ENCODE measurements at regions not wholly inside any gene's neighbourhood (a gene's known extent, or its start where the extent isn't known, plus 50 kb on each side); places are given as distances from the start of the nearest gene placed in this dataset.

- H3K23me2 ChIP-seq (ENCODE audit: insufficient read length, low read depth, low read length, poor library complexity, severe bottlenecking) = peaks cover 4% of the 10 kb centered on the region
- H4K20me1 ChIP-seq (ENCODE audit: control insufficient read depth, insufficient read depth, insufficient read length) = no peaks in the 10 kb centered on the region
- H3T11ph ChIP-seq (ENCODE audit: low read length) = no peak overlapping the region
- H2AFZ ChIP-seq (ENCODE audit: low read length) = no peak overlapping the region
- no peak for DNase-seq
- H4K5ac ChIP-seq (ENCODE audit: insufficient read length, low read depth, low read length) = no peak overlapping the region
- H3K23ac ChIP-seq (ENCODE audit: insufficient read length, low read depth, low read length) = no peak overlapping the region
- no peak overlapping the region for H2BK5ac ChIP-seq (ENCODE audit: insufficient read length, low read length)
- H2AK5ac ChIP-seq (ENCODE audit: insufficient read length, low read length) = no peak overlapping the region
- no peak overlapping the region for H3K9ac ChIP-seq (ENCODE audit: extremely low read depth, insufficient read length, low read length)
- no peak overlapping the region for H4K91ac ChIP-seq (ENCODE audit: insufficient read length, low read depth, low read length)
- H2BK15ac ChIP-seq (ENCODE audit: low read depth, low read length) = no peak overlapping the region
- WGBS (ENCODE audit: extremely low coverage, insufficient read length, low lambda C conversion rate) = no CpG with 5 or more reads among the region's 12 CpGs
- H3K79me1 ChIP-seq (ENCODE audit: insufficient read depth, low read depth, low read length, poor library complexity, severe bottlenecking) = no peaks in the 10 kb centered on the region
- H3K27ac ChIP-seq (ENCODE audit: insufficient read length, low read depth, low read length) = no peak overlapping the region
- Mint-ChIP-seq H3K9me3 (peaks cover 0 to 6% of the 10 kb centered on the region in 2 experiments; a peak in 3 of 5 replicates), H3K27ac (no peak overlapping the region), H3K4me1 (peaks cover 10 to 11% of the 10 kb centered on the region in 2 experiments), H3K27me3 (ENCODE audit: low read depth) (peaks cover 17% of the 10 kb centered on the region), H3K36me3 (ENCODE audit: insufficient read depth in 1 of 3, low read depth in 3 of 3) (peaks cover 0 to 2% (median 0%) of the 10 kb centered on the region in 3 experiments; a peak in 2 of 7 replicates), H3K4me3 (no peak overlapping the region)
- H3K4me1 ChIP-seq (ENCODE audit: insufficient read depth, low read length) = 0 out of 2 replicates have a peak, but pooled peaks cover 2% of the 10 kb centered on the region
- H3K9me3 ChIP-seq (ENCODE audit: control insufficient read depth, low read depth, low read length) = no peaks in the 10 kb centered on the region
- H3K18ac ChIP-seq (ENCODE audit: insufficient read length, low read depth, low read length) = no peak overlapping the region
- H3K4ac ChIP-seq (ENCODE audit: low read depth, low read length) = no peak overlapping the region
- H3K4me2 ChIP-seq (ENCODE audit: insufficient read depth, insufficient read length, low read length) = no peak overlapping the region
- H3K14ac ChIP-seq (ENCODE audit: insufficient read depth, low read length) = no peak overlapping the region
- no peaks in the 10 kb centered on the region for H3K27me3 ChIP-seq (ENCODE audit: insufficient read depth, low read length)
- H3K56ac ChIP-seq (ENCODE audit: insufficient read length, low read depth, low read length) = no peak overlapping the region
- no peaks in the 10 kb centered on the region for H3K79me2 ChIP-seq (ENCODE audit: insufficient read depth, low read length)
- no peak overlapping the region for H2BK120ac ChIP-seq (ENCODE audit: low read depth, low read length, poor library complexity, severe bottlenecking)
- H4K8ac ChIP-seq (replicated peaks; ENCODE audit: insufficient read length, low read depth, low read length) = no peak overlapping the region
- H2BK20ac ChIP-seq (ENCODE audit: low read depth, low read length, poor library complexity, severe bottlenecking) = no peak overlapping the region
- no peak for TF ChIP-seq CTCF (conservative IDR thresholded peaks at IDR 0.05)
- H2BK12ac ChIP-seq (ENCODE audit: insufficient read length, low read depth, low read length) = no peak overlapping the region
These were observed 62.6 kb upstream of the IRF2BP2 start for GRCh38 chr1:234672349-234673135.

Measured in H9 (cell line).